ENCODE measurements at regions not wholly inside any gene's neighbourhood (a gene's known extent, or its start where the extent isn't known, plus 50 kb on each side); places are given as distances from the start of the nearest gene placed in this dataset.
"Not testable (repeated sequence)": the region's sequence is repeated elsewhere in the genome, so short reads cannot be mapped to it uniquely, and the experiment has no call there.

DNA sequence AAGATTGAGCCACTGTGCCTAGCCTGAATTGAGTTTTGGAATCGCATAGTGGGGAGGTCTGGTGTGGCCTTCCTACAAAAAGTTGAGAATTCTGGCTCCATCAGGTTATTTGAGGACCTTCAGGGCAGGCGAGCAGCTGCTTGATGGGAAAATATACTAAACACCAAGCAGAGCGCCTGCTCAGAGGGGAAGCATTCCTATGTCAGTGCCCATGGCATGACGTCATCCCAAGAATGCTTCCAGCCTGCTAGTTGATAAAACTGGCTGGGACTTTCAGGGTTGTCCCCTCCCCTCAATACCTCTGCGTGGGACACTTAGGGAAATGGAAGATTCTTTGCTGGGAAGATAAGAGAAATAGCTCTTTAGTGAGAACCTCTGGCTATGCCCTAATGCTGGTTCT is 174.9 kb upstream of the NBPF12 start:
- H2AK5ac ChIP-seq (ENCODE audit: low read depth, low read length); H3K4me1 ChIP-seq (ENCODE audit: control insufficient read depth in 2 of 2, insufficient read depth in 1 of 2, low read depth in 1 of 2, low read length in 2 of 2); H3K79me1 ChIP-seq (ENCODE audit: low read depth, low read length); H3K4me3 ChIP-seq (ENCODE audit: low read length in 2 of 2); H3K14ac ChIP-seq (ENCODE audit: low read length); H2BK120ac ChIP-seq (ENCODE audit: low read depth, low read length); H4K91ac ChIP-seq (ENCODE audit: low read depth, low read length, poor library complexity); H3K27me3 ChIP-seq (ENCODE audit: control insufficient read depth in 3 of 3, insufficient read depth in 3 of 3, low read depth in 1 of 3, low read length in 3 of 3); H3K9me3 ChIP-seq (replicated peaks in 1 of 2; ENCODE audit: control insufficient read depth in 2 of 2, insufficient read depth in 1 of 2, low read depth in 1 of 2, low read length in 2 of 2); H3K4me2 ChIP-seq (ENCODE audit: insufficient read depth, low read length, poor library complexity, severe bottlenecking); H3K18ac ChIP-seq (ENCODE audit: low read length); H3K4ac ChIP-seq (ENCODE audit: low read length); H3K23ac ChIP-seq (ENCODE audit: low read depth, low read length, poor library complexity); H2BK15ac ChIP-seq (ENCODE audit: low read length); H3K9ac ChIP-seq (ENCODE audit: low read depth, low read length, poor library complexity); DNase-seq (ENCODE audit: low spot score); H4K8ac ChIP-seq (ENCODE audit: low read depth, low read length); H2AFZ ChIP-seq (ENCODE audit: low read length); H3K36me3 ChIP-seq (replicated peaks in 1 of 2; ENCODE audit: control insufficient read depth in 2 of 2, insufficient read depth in 2 of 2, low read length in 2 of 2); H3K27ac ChIP-seq (replicated peaks; ENCODE audit: low read length); H2BK12ac ChIP-seq (ENCODE audit: low read length); H2BK5ac ChIP-seq (ENCODE audit: low read length): not testable (repeated sequence)
- no CpG with 5 or more reads among the region's 5 CpGs for WGBS, 2 donors (ENCODE audit: extremely low coverage in 2 of 2, insufficient read length in 2 of 2, insufficient replicate concordance in 1 of 2)

DNA sequence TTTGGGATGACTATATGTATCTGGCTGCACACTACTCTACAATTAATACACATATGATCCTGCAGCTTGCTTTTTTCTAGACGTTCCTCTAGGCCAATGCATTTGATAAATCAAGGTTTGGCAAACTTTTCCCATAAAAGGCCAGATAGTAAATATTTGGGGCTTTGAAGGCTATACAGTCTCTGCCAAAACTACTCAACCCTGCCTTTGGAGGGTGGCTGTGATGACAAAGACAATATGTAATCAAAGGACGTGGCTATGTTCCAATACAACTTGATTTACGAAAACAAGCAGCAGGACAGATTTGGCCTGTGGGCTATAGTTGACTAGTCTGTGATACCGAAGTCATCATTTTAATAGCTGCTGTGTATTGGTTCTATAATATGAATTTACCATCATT is 181.3 kb upstream of the NBPF12 start:
- H2AK5ac ChIP-seq (ENCODE audit: low read depth, low read length); H3K4me2 ChIP-seq (ENCODE audit: insufficient read depth, low read length, poor library complexity, severe bottlenecking); H3K27ac ChIP-seq (replicated peaks; ENCODE audit: low read length); H2BK120ac ChIP-seq (ENCODE audit: low read depth, low read length); H3K79me1 ChIP-seq (ENCODE audit: low read depth, low read length); DNase-seq (ENCODE audit: low spot score); H3K18ac ChIP-seq (ENCODE audit: low read length); H4K91ac ChIP-seq (ENCODE audit: low read depth, low read length, poor library complexity); H4K8ac ChIP-seq (ENCODE audit: low read depth, low read length); H3K9me3 ChIP-seq (replicated peaks in 1 of 2; ENCODE audit: control insufficient read depth in 2 of 2, insufficient read depth in 1 of 2, low read depth in 1 of 2, low read length in 2 of 2); H3K4me1 ChIP-seq (ENCODE audit: control insufficient read depth in 2 of 2, insufficient read depth in 1 of 2, low read depth in 1 of 2, low read length in 2 of 2); H3K4ac ChIP-seq (ENCODE audit: low read length); H2BK12ac ChIP-seq (ENCODE audit: low read length); H3K9ac ChIP-seq (ENCODE audit: low read depth, low read length, poor library complexity); H3K27me3 ChIP-seq (ENCODE audit: control insufficient read depth in 3 of 3, insufficient read depth in 3 of 3, low read depth in 1 of 3, low read length in 3 of 3); H2AFZ ChIP-seq (ENCODE audit: low read length); H2BK15ac ChIP-seq (ENCODE audit: low read length); H3K4me3 ChIP-seq (ENCODE audit: low read length in 2 of 2); H2BK5ac ChIP-seq (ENCODE audit: low read length); H3K23ac ChIP-seq (ENCODE audit: low read depth, low read length, poor library complexity); H3K14ac ChIP-seq (ENCODE audit: low read length); H3K36me3 ChIP-seq (replicated peaks in 1 of 2; ENCODE audit: control insufficient read depth in 2 of 2, insufficient read depth in 2 of 2, low read length in 2 of 2): not testable (repeated sequence)
- no CpG with 5 or more reads among the region's 4 CpGs for WGBS, 2 donors (ENCODE audit: extremely low coverage in 2 of 2, insufficient read length in 2 of 2, insufficient replicate concordance in 1 of 2)

DNA sequence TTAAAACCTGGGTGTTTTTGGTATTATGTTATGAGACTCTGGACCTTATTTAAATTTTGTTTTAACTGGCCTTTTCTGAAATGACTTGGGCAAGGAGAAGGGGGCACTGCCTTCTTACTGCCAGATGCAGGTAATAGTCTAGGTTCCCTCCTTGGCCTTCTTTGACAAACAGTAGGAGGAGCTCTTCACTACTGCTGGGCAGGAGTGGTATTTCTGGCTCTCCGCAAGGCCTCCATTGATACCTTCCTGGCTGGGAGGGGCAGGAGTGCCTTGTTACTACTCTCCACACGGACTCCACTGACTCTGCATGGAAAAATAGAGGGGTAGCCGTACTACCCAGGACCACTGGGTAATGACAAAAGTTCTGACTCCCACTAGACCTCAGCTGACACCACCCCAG is 189.4 kb upstream of the NBPF12 start:
- H3K4me2 ChIP-seq (ENCODE audit: insufficient read depth, low read length, poor library complexity, severe bottlenecking); H2BK15ac ChIP-seq (ENCODE audit: low read length); H2BK12ac ChIP-seq (ENCODE audit: low read length); H3K23ac ChIP-seq (ENCODE audit: low read depth, low read length, poor library complexity); H3K27ac ChIP-seq (replicated peaks; ENCODE audit: low read length); H4K91ac ChIP-seq (ENCODE audit: low read depth, low read length, poor library complexity); H3K14ac ChIP-seq (ENCODE audit: low read length); H3K4ac ChIP-seq (ENCODE audit: low read length); DNase-seq (ENCODE audit: low spot score); H2AK5ac ChIP-seq (ENCODE audit: low read depth, low read length); H3K9me3 ChIP-seq (replicated peaks in 1 of 2; ENCODE audit: control insufficient read depth in 2 of 2, insufficient read depth in 1 of 2, low read depth in 1 of 2, low read length in 2 of 2); H3K27me3 ChIP-seq (ENCODE audit: control insufficient read depth in 3 of 3, insufficient read depth in 3 of 3, low read depth in 1 of 3, low read length in 3 of 3); H3K36me3 ChIP-seq (replicated peaks in 1 of 2; ENCODE audit: control insufficient read depth in 2 of 2, insufficient read depth in 2 of 2, low read length in 2 of 2); H3K18ac ChIP-seq (ENCODE audit: low read length); H3K4me3 ChIP-seq (ENCODE audit: low read length in 2 of 2); H2BK120ac ChIP-seq (ENCODE audit: low read depth, low read length); H3K79me1 ChIP-seq (ENCODE audit: low read depth, low read length); H3K9ac ChIP-seq (ENCODE audit: low read depth, low read length, poor library complexity); H4K8ac ChIP-seq (ENCODE audit: low read depth, low read length); H2AFZ ChIP-seq (ENCODE audit: low read length); H2BK5ac ChIP-seq (ENCODE audit: low read length); H3K4me1 ChIP-seq (ENCODE audit: control insufficient read depth in 2 of 2, insufficient read depth in 1 of 2, low read depth in 1 of 2, low read length in 2 of 2): not testable (repeated sequence)
- no CpG with 5 or more reads among the region's 3 CpGs for WGBS, 2 donors (ENCODE audit: extremely low coverage in 2 of 2, insufficient read length in 2 of 2, insufficient replicate concordance in 1 of 2)

DNA sequence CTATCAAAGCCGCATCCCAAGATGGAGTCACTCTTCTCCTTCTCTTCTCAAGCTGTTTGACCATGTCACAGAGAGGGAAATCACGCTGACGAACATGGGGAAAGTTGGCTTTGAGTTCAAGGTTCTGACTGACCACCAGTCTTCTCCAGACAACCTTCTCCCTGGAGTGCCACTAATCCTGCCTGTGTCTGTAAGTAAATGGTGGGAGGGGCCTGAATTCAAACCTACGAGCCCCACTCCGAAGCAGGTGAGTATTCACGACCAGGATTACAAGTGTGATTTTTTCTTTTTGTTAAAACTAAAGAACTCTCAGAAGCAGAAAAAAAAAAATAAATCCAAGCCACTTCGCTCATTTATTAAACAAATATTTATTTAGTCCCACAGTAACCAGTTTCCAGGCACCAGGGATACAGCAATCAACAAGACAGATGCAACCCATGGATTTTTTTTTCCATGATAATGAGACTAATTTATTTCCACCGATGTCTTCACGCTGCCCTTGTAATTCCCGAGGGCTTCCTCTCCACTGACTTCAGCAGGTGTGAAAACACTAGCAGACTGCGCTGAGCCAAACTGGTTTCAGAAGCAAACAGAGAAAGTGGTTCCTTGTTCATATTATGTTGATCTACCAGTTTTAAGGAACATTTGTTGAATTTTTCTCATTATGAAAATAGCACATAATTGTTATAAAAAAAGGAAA is 206.0 kb upstream of the NBPF12 start:
- DNase-seq (ENCODE audit: low spot score): not testable (repeated sequence)
- WGBS, 2 donors (ENCODE audit: extremely low coverage in 2 of 2, insufficient read length in 2 of 2, insufficient replicate concordance in 1 of 2): no CpG with 5 or more reads among the region's 11 CpGs

More for the DNA sequence above, 206.0 kb upstream of the NBPF12 start:
- not testable (repeated sequence) for H3K4ac ChIP-seq (ENCODE audit: low read length); H3K23ac ChIP-seq (ENCODE audit: low read depth, low read length, poor library complexity); H2BK120ac ChIP-seq (ENCODE audit: low read depth, low read length); H3K27ac ChIP-seq (replicated peaks; ENCODE audit: low read length); H2AK5ac ChIP-seq (ENCODE audit: low read depth, low read length); H3K9ac ChIP-seq (ENCODE audit: low read depth, low read length, poor library complexity); H3K18ac ChIP-seq (ENCODE audit: low read length); H2AFZ ChIP-seq (ENCODE audit: low read length); H3K4me3 ChIP-seq (ENCODE audit: low read length in 2 of 2); H2BK12ac ChIP-seq (ENCODE audit: low read length); H4K8ac ChIP-seq (ENCODE audit: low read depth, low read length); H3K4me2 ChIP-seq (ENCODE audit: insufficient read depth, low read length, poor library complexity, severe bottlenecking); H2BK15ac ChIP-seq (ENCODE audit: low read length); H3K4me1 ChIP-seq (ENCODE audit: control insufficient read depth in 2 of 2, insufficient read depth in 1 of 2, low read depth in 1 of 2, low read length in 2 of 2); H3K79me1 ChIP-seq (ENCODE audit: low read depth, low read length); H3K14ac ChIP-seq (ENCODE audit: low read length); H3K9me3 ChIP-seq (replicated peaks in 1 of 2; ENCODE audit: control insufficient read depth in 2 of 2, insufficient read depth in 1 of 2, low read depth in 1 of 2, low read length in 2 of 2); H3K27me3 ChIP-seq (ENCODE audit: control insufficient read depth in 3 of 3, insufficient read depth in 3 of 3, low read depth in 1 of 3, low read length in 3 of 3); H3K36me3 ChIP-seq (replicated peaks in 1 of 2; ENCODE audit: control insufficient read depth in 2 of 2, insufficient read depth in 2 of 2, low read length in 2 of 2); H2BK5ac ChIP-seq (ENCODE audit: low read length); H4K91ac ChIP-seq (ENCODE audit: low read depth, low read length, poor library complexity)
